IMR-90 (cell line): ENCODE measurements at regions not wholly inside any gene's neighbourhood (a gene's known extent, or its start where the extent isn't known, plus 50 kb on each side); places are given as distances from the start of the nearest gene placed in this dataset.

ENCODE experiments used
- ATAC-seq: fragments of 200-7000 bp; cut with Tn5 transposase; 2 replicates; pipeline ENCODE4 v1.9.1; 2020; ENCODE audit warnings: low read depth, mild to moderate bottlenecking, moderate library complexity
- BruUV-seq: library from RNA; stranded (reverse); fragments of 400-500 nt; replicated peaks from 2 replicates; lab custom pipeline; 2021; lab: Mats Ljungman, UMichigan
- CTCF ChIA-PET: fragments of 300-600 bp; formaldehyde crosslinking; extraction: SDS; loops from one replicate; lab custom pipeline; 2021; ENCODE audit warnings: antibody characterized with exemption; lab: Yijun Ruan, JAX
- POLR2A ChIA-PET: fragments of 300-600 bp; sonication (Branson Sonifier 250); formaldehyde crosslinking; loops from one replicate; lab custom pipeline; 2022; ENCODE audit warnings: antibody characterized with exemption; ENCODE audit not compliant: unreplicated experiment; lab: Charles Lee
- DNase-seq: peaks from one replicate; pipeline ENCODE4 v3.0.0; 2013
- H2AFZ ChIP-seq: replicated peaks from 2 replicates; pipeline ENCODE3; 2013; ENCODE audit warnings: low read length, mild to moderate bottlenecking; ENCODE audit not compliant: poor library complexity
- H2AK5ac ChIP-seq: 2 replicates; pipeline ENCODE4 v1.6.1; 2013; ENCODE audit warnings: low read depth, low read length, inconsistent platforms
- H2AK9ac ChIP-seq: replicated peaks from 2 replicates; pipeline ENCODE3; 2013; ENCODE audit warnings: mild to moderate bottlenecking, low read depth, low read length, moderate library complexity; ENCODE audit not compliant: poor library complexity
- H2BK120ac ChIP-seq: 2 replicates; pipeline ENCODE4 v1.6.1; 2013; ENCODE audit warnings: low read depth, low read length, inconsistent platforms
- H2BK15ac ChIP-seq: 3 replicates; pipeline ENCODE4 v1.6.1; 2013; ENCODE audit warnings: low read depth, low read length, inconsistent platforms
- H2BK20ac ChIP-seq: 2 replicates; pipeline ENCODE4 v1.6.1; 2013; ENCODE audit warnings: low read depth, mild to moderate bottlenecking, inconsistent platforms, low read length, moderate library complexity
- H2BK5ac ChIP-seq: 2 replicates; pipeline ENCODE4 v1.6.1; 2013; ENCODE audit warnings: mild to moderate bottlenecking, low read depth, low read length, inconsistent platforms; ENCODE audit not compliant: poor library complexity, severe bottlenecking
- H3K14ac ChIP-seq: replicated peaks from 2 replicates; pipeline ENCODE4 v1.6.1; 2013; ENCODE audit warnings: low read depth, low read length, inconsistent platforms
- H3K18ac ChIP-seq: 2 replicates; pipeline ENCODE4 v1.6.1; 2013; ENCODE audit warnings: low read depth, low read length, control low read depth
- H3K23ac ChIP-seq: 2 replicates; pipeline ENCODE4 v1.6.1; 2013; ENCODE audit warnings: low read depth, low read length, inconsistent platforms
- H3K27ac ChIP-seq: 2 replicates; pipeline ENCODE4 v1.5.1; 2013; ENCODE audit warnings: mild to moderate bottlenecking, control low read depth, low read length; ENCODE audit not compliant: insufficient read depth
- H3K27me3 ChIP-seq: 2 replicates; pipeline ENCODE4 v1.6.1; 2013; ENCODE audit warnings: low read length; ENCODE audit not compliant: control insufficient read depth, insufficient read depth
- H3K36me3 ChIP-seq: 2 replicates; pipeline ENCODE4 v1.6.1; 2013; ENCODE audit warnings: low read length, mixed read lengths; ENCODE audit not compliant: control insufficient read depth, insufficient read depth
- H3K4ac ChIP-seq: 2 replicates; pipeline ENCODE4 v1.6.1; 2013; ENCODE audit warnings: low read depth, low read length, inconsistent platforms
- H3K4me1 ChIP-seq: 2 replicates; pipeline ENCODE4 v1.6.1; 2013; ENCODE audit warnings: low read length, mixed read lengths; ENCODE audit not compliant: control insufficient read depth, insufficient read depth
- H3K4me2 ChIP-seq: 2 replicates; pipeline ENCODE4 v1.6.1; 2013; ENCODE audit warnings: low read depth, mild to moderate bottlenecking, control low read depth, low read length, moderate library complexity
- H3K4me3 ChIP-seq: 2 replicates; pipeline ENCODE4 v1.5.1; 2013; ENCODE audit warnings: low read depth, mild to moderate bottlenecking, control low read depth, low read length, moderate library complexity; ENCODE audit not compliant: insufficient read depth
- H3K56ac ChIP-seq: 2 replicates; pipeline ENCODE4 v1.6.1; 2013; ENCODE audit warnings: low read length, inconsistent platforms; ENCODE audit not compliant: insufficient read depth; ENCODE audit errors: extremely low read depth
- H3K79me1 ChIP-seq, 2 experiments: 2 replicates each; pipeline ENCODE4 v1.6.1; 2013; ENCODE audit warnings: low read length in 2 of 2, inconsistent platforms in 1 of 2, low read depth in 1 of 2
- H3K9ac ChIP-seq: 2 replicates; pipeline ENCODE4 v1.6.1; 2013; ENCODE audit warnings: low read depth, low read length, control low read depth
- H3K9me1 ChIP-seq: 2 replicates; pipeline ENCODE4 v1.6.1; 2013; ENCODE audit warnings: low read length, inconsistent platforms; ENCODE audit not compliant: insufficient read depth
- H3K9me3 ChIP-seq: 2 replicates; pipeline ENCODE4 v1.6.1; 2013; ENCODE audit warnings: low read length; ENCODE audit not compliant: control insufficient read depth, insufficient read depth
- H4K20me1 ChIP-seq: 2 replicates; pipeline ENCODE4 v1.6.1; 2013; ENCODE audit warnings: low read length, inconsistent platforms; ENCODE audit not compliant: insufficient read depth
- H4K5ac ChIP-seq: 2 replicates; pipeline ENCODE4 v1.6.1; 2013; ENCODE audit warnings: mild to moderate bottlenecking, low read depth, low read length, control low read depth
- H4K8ac ChIP-seq, 2 experiments: 2 replicates each; pipeline ENCODE4 v1.6.1; 2013; ENCODE audit warnings: low read depth in 2 of 2, low read length in 2 of 2, control low read depth in 1 of 2, inconsistent platforms in 1 of 2
- H4K91ac ChIP-seq: 2 replicates; pipeline ENCODE4 v1.6.1; 2013; ENCODE audit warnings: low read depth, low read length, inconsistent platforms; ENCODE audit not compliant: insufficient read depth
- BHLHE40 ChIP-seq: fragments of 150-350 bp; IDR thresholded peaks from 2 replicates; pipeline ENCODE4 v1.6.1; 2016; ENCODE audit warnings: mild to moderate bottlenecking, low read depth, low read length
- CEBPB ChIP-seq: IDR thresholded peaks from 2 replicates; pipeline ENCODE4 v1.6.1; 2012; ENCODE audit warnings: low read depth, low read length, improper control_type of control experiment
- CHD1 ChIP-seq: IDR thresholded peaks from 2 replicates; pipeline ENCODE4 v1.6.1; 2012; ENCODE audit warnings: low read depth, low read length, improper control_type of control experiment
- CTCF ChIP-seq: conservative IDR thresholded peaks from 2 replicates; pipeline ENCODE4 v1.5.1; 2012; ENCODE audit warnings: mild to moderate bottlenecking, low read depth, low read length, improper control_type of control experiment
- ELK1 ChIP-seq: fragments of 150-350 bp; IDR thresholded peaks from 2 replicates; pipeline ENCODE4 v1.6.1; 2016; ENCODE audit warnings: low read depth, mild to moderate bottlenecking, low read length, moderate library complexity, borderline replicate concordance
- FOS ChIP-seq: fragments of 150-350 bp; IDR thresholded peaks from 2 replicates; pipeline ENCODE4 v1.6.1; 2016; ENCODE audit warnings: low read depth, low read length
- MAFK ChIP-seq: IDR thresholded peaks from 2 replicates; pipeline ENCODE4 v1.6.1; 2012; ENCODE audit warnings: low read depth, low read length, improper control_type of control experiment
- MAZ ChIP-seq: IDR thresholded peaks from 2 replicates; pipeline ENCODE4 v1.6.1; 2012; ENCODE audit warnings: low read depth, mild to moderate bottlenecking, low read length, improper control_type of control experiment, moderate library complexity, borderline replicate concordance
- NFE2L2 ChIP-seq: fragments of 150-350 bp; IDR thresholded peaks from 2 replicates; pipeline ENCODE4 v1.6.1; 2016; ENCODE audit warnings: low read depth, mild to moderate bottlenecking, low read length
- POLR2A ChIP-seq: IDR thresholded peaks from 2 replicates; pipeline ENCODE4 v1.6.1; 2012; ENCODE audit warnings: mild to moderate bottlenecking, low read depth, low read length
- RAD21 ChIP-seq: IDR thresholded peaks from 2 replicates; pipeline ENCODE4 v1.6.1; 2012; ENCODE audit warnings: low read length, improper control_type of control experiment
- RCOR1 ChIP-seq: IDR thresholded peaks from 2 replicates; pipeline ENCODE4 v1.6.1; 2012; ENCODE audit warnings: mild to moderate bottlenecking, low read length, improper control_type of control experiment; ENCODE audit not compliant: insufficient replicate concordance
- RFX5 ChIP-seq: IDR thresholded peaks from 2 replicates; pipeline ENCODE4 v1.8.0; 2012; ENCODE audit warnings: low read depth, mild to moderate bottlenecking, low read length, moderate library complexity
- SMC3 ChIP-seq: fragments of 150-350 bp; IDR thresholded peaks from 2 replicates; pipeline ENCODE4 v1.6.1; 2016; ENCODE audit warnings: low read depth, mild to moderate bottlenecking, antibody characterized with exemption, low read length, moderate library complexity
- USF2 ChIP-seq: fragments of 150-350 bp; IDR thresholded peaks from 2 replicates; pipeline ENCODE4 v1.6.1; 2017; ENCODE audit warnings: mild to moderate bottlenecking, antibody characterized with exemption, low read length, low read depth
- WGBS, 2 experiments: methylation state at CpG; one replicate each; pipeline versions ENCODE4 v1.1.5 to v1.1.7; 2013; ENCODE audit warnings: missing lambda C conversion rate in 2 of 2; ENCODE audit not compliant: insufficient read length in 1 of 2; ENCODE audit errors: extremely low coverage in 2 of 2; 5-methylcytosine and 5-hydroxymethylcytosine counted together
- dilution Hi-C: fragments of 300-500 bp; cut with HindIII; formaldehyde crosslinking; loops from one replicate; pipeline ENCODE4 v1.14.3; 2018; ENCODE audit warnings: low sequenced_read_pairs; ENCODE audit not compliant: unreplicated experiment
- in situ Hi-C: fragments of 300-500 bp; cut with MboI; formaldehyde crosslinking; loops from 3 replicates; pipeline ENCODE4 v1.14.3; 2019; ENCODE audit warnings: low sequenced_read_pairs, inconsistent platforms, mixed read lengths
- intact Hi-C: fragments of 100-400 bp; cut with micrococcal nuclease; formaldehyde crosslinking; loops from 2 replicates; pipeline ENCODE4 v1.10.0; 2022

- Histone ChIP-seq H3K4me1 (no peaks in the 10 kb centered on the region), H3K9me3 (no peaks in the 10 kb centered on the region), H3K4me2 (no peak overlapping the region), H4K91ac (no peak overlapping the region), H4K8ac (no peak overlapping the region), H4K5ac (no peak overlapping the region), H3K18ac (no peak overlapping the region), H3K56ac (no peak overlapping the region), H3K27me3 (no peaks in the 10 kb centered on the region), H3K14ac (no peak overlapping the region), H2BK15ac (no peak overlapping the region), H3K79me1 (no peaks in the 10 kb centered on the region), H2BK5ac (no peak overlapping the region), H4K20me1 (no peaks in the 10 kb centered on the region), H2BK120ac (no peak overlapping the region), H2AK5ac (no peak overlapping the region), H3K4me3 (no peak overlapping the region), H2AFZ (no peak overlapping the region), H3K36me3 (no peaks in the 10 kb centered on the region), H3K9ac (no peak overlapping the region), H3K27ac (no peak overlapping the region), H2AK9ac (no peak overlapping the region), H2BK20ac (no peak overlapping the region), H3K23ac (no peak overlapping the region), H3K4ac (no peak overlapping the region), H3K9me1 (no peaks in the 10 kb centered on the region)
- in situ Hi-C loops, result no loop called here
- ATAC-seq, result no peak
- intact Hi-C loops, result no loop called here
- ChIA-PET POLR2A (no interaction called here), CTCF (no interaction called here)
- TF ChIP-seq CEBPB, result no peak
- TF ChIP-seq POLR2A, result no peak
- no peak for TF ChIP-seq SMC3
- TF ChIP-seq ELK1, result no peak
- TF ChIP-seq RAD21, result no peak
- no peak for TF ChIP-seq RCOR1
- no peak for TF ChIP-seq BHLHE40
- TF ChIP-seq USF2, result no peak
- no peak for TF ChIP-seq NFE2L2
- TF ChIP-seq CTCF, result no peak
- no peak for TF ChIP-seq MAZ
- no peak for TF ChIP-seq CHD1
- no peak for TF ChIP-seq RFX5
- TF ChIP-seq MAFK, result no peak
- no peak for TF ChIP-seq FOS
- BruUV-seq, result no TSS peak
- WGBS, 2 experiments, result no CpG with 5 or more reads among the region's 1 CpG
- DNase-seq, result peak; percentile 60
- dilution Hi-C loops, result no loop called here
These were observed 221.8 kb upstream of the KCNIP4 start for GRCh38 chr4:22170353-22170752.
